ENCODE measurements at regions not wholly inside any gene's neighbourhood (a gene's known extent, or its start where the extent isn't known, plus 50 kb on each side); places are given as distances from the start of the nearest gene placed in this dataset.
"Not testable (repeated sequence)": the region's sequence is repeated elsewhere in the genome, so short reads cannot be mapped to it uniquely, and the experiment has no call there.

DNA sequence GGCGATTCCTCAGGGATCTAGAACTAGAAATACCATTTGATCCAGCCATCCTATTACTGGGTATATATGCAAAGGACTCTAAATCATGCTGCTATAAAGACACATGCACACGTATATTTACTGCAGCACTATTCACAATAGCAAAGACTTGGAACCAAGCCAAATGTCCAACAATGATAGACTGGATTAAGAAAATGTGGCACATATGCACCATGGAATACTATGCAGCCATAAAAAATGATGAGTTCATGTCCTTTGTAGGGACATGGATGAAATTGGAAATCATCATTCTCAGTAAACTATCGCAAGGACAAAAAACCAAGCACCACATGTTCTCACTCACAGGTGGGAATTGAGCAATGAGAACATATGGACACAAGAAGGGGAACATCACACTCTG is 93.1 kb upstream of the NT5E start:
- not testable (repeated sequence) for DNase-seq

DNA sequence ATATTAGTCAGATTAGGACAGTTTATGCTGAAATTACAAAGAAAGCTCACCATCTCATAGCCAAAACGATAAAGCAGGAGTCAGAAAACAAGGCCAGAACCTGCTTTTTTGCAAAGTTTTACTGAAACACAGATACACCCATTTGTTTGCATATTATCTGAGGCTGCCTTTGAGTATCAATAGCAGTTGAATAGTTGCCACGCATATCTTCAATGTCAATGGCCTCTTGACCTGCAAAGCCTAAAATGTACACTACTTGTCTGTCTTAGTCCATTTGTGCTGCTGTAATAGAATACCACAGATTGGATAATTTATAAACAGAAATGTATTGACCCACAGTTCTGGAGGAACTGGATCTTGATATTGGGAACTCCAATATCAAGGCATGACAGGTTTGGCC is 94.1 kb upstream of the NT5E start:
- DNase-seq = no peak

GRCh38 chr6:85354761-85355618 is 94.9 kb upstream of the NT5E start:
- DNase-seq = peak; percentile 41

DNA sequence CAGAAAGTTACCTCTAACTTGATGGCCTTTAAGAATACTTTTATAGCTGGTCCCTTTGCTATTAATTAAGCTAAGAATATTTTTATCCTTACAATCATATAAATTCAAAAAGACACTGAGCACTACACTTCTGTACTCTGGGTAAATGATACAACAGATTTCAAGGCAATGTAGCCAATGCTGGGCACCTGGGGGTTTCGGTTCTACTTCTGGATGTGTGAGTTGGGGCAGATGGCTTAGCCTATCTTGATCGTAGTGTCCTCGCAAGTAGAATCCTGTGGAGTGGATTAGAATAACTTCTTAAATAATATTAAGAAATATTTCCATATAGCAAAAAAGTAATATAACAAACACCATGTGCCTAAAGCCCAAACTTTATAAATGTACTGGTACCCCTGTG is 96.9 kb upstream of the NT5E start:
- no peak for DNase-seq

DNA sequence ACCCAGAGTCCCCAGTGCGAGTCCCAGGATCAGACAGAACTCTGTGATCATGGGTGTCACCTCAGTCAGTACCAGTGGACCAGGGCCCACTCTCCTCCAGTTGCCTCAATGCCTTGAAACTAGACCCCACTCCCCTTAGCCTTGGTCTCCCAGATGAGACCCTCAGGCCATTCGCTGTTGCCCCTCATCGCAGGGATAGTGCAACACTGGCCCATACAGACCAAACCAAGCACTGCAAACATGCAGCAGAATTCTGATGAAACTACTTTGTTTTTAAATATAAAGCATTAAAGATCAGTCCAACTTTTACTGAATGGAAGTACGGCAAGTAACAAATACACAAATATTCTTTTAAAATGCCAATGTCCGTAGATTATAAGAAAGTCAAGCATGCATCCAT is 101.2 kb upstream of the NT5E start:
- no peak for DNase-seq

GRCh38 chr6:85347812-85348211 is 102.1 kb upstream of the NT5E start:
- DNase-seq = no peak

DNA sequence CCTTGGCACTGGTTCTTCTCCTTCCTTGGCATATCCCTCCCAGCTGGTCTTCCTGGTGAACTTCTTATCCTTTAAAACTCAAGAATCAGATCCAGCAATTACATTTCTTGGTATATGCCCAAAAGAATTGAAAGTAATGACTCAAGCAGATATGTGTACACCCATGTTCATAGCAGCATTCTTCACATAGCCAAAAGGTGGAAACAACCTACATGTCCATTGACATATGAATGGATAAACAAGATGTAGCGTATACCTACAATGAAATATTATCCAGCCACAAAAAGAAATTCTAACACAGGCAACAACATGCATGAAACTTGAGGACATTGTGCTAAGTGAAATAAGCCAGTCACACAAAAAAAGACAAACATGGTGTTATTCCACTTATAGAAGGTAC is 103.7 kb upstream of the NT5E start:
- no peak for DNase-seq

GRCh38 chr6:85344996-85345395 is 104.9 kb upstream of the NT5E start:
- DNase-seq = no peak

DNA sequence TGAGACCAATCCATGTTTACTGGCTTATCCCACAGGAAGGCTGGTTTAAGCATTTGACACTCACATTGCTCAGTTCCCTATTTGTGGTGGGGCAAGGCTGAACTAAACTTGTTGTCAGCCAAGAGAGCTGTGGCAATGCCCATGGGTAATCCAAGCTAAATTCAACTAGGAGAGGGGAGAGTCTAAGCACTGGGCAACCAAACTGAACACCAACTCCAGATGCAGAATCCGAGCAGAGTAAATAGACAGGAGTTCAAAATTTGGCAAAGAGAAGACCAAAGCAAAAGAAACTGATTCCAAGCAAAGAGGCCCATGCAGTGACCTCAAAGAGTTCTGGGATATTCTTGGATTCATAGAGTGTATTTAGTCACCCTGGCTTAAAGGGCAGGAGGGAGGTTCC is 106.5 kb upstream of the NT5E start:
- DNase-seq = no peak

GRCh38 chr6:85329196-85329595 is 120.7 kb upstream of the NT5E start:
- DNase-seq = no peak

- DNase-seq = not testable (repeated sequence)
These were observed 124.1 kb upstream of the NT5E start for GRCh38 chr6:85325811-85326210.

DNA sequence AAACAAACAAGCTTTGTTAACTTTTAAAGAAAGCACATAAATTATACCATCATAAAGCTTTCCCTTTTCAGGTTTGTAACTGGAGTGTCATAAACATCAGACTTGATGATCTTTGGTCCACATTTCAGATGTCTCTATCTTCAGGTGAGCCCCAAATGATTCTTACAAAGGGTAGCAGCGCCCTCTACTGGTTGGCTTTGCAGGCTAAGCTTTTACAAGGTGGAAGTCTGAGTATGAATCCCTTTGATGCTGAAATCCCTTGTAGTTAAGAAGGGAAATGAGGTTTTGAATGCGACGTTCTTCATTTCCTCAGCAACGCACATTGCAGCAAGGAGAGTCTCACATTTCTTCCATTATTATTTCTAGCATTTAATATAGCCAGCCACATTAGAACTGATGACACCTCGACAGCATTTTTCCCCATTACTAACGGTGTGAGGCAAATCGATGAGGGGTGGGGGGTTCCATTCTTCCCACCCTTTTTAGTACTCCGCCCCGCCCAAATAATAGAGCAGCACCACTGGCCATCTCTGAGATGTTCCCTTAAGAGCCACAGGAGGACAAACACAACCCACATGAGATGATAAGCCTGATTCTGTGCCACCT is 126.3 kb upstream of the NT5E start:
- peak; percentile 60 for DNase-seq

- DNase-seq = no peak
These were observed 127.3 kb upstream of the NT5E start for GRCh38 chr6:85322446-85323105.

GRCh38 chr6:85321906-85322305 is 128.0 kb upstream of the NT5E start:
- no peak for DNase-seq

- no peak for DNase-seq
These were observed 135.3 kb upstream of the NT5E start for GRCh38 chr6:85314586-85314985.

DNA sequence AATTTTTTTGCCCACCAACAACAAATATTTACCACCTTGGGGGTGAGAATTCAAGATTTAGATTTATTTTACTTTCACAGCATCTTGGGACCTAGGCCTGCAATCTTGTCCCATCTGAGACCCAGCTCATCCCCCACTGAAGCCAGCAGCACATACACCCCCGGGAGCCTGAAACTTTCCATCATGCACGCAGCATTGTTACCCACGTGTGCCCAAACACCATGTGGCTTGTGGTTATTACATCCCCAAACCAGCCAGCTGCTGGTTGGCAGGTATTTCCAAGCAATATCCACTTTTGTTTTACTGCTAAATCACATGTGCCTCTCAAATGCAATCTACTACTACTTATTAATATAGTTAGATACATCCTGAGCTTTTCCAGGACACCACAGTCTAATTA is 149.3 kb upstream of the NT5E start:
- DNase-seq = no peak

GRCh38 chr6:85298553-85298952 is 151.3 kb upstream of the NT5E start:
- no peak for DNase-seq

GRCh38 chr6:85291326-85291725 is 158.6 kb upstream of the NT5E start:
- no peak for DNase-seq

DNA sequence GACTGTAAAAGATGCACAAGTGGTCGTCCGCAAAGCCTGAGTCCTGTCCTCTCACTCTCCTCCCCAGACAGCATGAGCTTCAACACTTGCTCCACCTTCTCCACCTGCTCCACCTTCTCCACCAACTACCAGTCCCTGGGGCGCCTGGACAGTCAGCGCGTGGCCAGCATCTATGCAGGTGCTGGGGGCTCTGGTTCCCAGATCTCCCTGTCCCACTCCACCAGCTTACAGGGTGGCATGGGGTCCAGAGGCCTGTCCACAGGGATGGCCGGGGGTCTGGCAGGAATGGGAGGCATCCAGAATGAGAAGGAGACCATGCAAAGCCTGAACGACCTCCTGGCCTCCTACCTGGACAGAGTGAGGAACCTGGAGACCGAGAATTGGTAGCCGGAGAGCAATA is 162.2 kb upstream of the NT5E start:
- no peak for DNase-seq

DNA sequence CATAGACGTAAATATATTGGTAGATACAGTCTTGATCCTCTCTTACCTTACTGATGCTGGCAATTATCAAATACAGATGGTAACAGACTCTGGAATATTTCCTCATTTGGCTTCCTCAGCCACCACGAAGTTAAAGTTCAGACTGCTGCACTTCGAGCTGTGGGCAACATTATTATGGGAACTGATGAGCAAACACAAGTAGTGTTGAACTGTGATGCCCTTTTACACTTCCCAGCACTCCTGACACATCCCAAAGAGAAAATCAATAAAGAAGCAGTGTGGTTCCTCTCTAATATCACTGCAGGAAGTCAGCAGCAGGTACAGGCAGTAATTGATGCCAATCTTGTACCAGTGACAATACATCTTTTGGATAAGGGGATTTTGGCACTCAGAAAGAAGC is 162.7 kb upstream of the NT5E start:
- no peak for DNase-seq

- not testable (repeated sequence) for DNase-seq
These were observed 163.4 kb upstream of the NT5E start for GRCh38 chr6:85286507-85286906.

DNA sequence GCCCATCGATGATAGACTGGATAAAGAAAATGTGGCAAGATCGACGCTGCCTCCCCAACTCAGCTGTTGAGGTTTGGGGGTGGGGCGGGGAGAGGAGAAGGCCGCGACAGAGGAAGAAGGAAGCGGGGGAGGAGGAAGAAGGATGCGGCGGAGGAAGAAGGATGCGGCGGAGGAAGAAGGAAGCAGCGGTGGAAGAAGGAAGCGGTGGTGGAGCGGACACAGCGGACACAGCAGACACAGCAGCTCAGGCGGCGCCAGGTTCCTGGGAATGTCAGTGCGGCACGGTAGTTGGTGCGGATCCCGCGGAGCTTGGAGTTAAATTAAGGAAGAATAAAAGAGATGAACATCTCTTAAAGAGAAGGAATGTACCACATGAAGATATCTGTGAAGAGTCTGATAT is 163.9 kb upstream of the NT5E start:
- DNase-seq = no peak

GRCh38 chr6:85285114-85285513 is 164.8 kb upstream of the NT5E start:
- no peak for DNase-seq

- DNase-seq = no peak
These were observed 166.4 kb upstream of the NT5E start for GRCh38 chr6:85283436-85283835.

Measured in T-helper 9 cell (primary cell).